ENCODE measurements at regions not wholly inside any gene's neighbourhood (a gene's known extent, or its start where the extent isn't known, plus 50 kb on each side); places are given as distances from the start of the nearest gene placed in this dataset.
"Not testable (repeated sequence)": the region's sequence is repeated elsewhere in the genome, so short reads cannot be mapped to it uniquely, and the experiment has no call there.

DNA sequence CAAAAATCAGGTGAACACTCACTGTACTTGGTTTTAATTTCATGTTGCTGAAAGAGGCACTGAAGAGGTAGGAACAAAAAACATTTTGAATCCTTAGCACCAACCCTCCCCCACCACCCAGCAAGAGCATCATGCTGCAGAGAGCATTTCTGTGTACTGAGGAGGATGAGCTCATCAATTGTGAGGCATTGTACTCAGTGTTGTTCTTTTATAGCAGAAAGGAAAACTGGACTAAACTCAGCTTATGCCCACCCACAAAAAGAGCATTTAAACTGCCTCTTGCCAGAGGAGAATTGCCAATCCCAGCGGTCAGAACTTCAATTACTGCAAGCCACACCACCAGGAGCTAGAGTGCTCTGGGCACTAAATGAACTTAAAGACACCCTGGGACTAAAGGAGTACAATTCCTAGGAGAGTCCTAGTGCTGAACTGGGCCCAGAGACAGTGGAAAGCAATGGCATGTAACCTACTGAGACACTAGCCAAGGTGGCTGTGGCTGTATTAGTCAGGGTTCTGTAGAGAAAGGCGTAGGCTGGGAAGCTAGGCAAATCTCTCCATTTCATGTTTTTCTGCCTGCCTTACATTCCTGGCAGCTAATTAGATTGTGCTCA is 280.7 kb upstream of the KLHL4 start:
- DNase-seq (ENCODE audit: low read depth in 3 of 3, low spot score in 2 of 3): no peak

GRCh38 chrX:87265518-87265917 is 252.1 kb upstream of the KLHL4 start:
- no peak for DNase-seq (ENCODE audit: low read depth in 3 of 3, low spot score in 2 of 3)

DNA sequence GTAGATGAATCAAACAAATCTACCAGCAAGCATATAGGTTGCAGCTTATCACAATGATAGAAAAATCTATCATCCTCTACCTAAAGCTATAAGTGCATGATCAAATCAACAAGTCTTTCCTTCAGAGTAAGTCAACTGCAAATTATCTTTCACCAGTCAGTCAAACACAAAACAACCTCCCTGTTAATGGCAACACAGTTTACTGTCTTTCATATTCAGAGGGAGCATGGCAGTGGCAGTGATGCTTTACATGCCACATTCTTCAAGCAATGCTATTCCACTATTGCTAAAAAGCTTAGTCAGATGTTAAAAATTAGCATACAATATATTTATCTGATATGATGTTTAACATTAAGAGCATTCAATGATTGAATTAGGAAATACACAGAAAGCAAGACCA is 245.1 kb upstream of the KLHL4 start:
- no peak for DNase-seq (ENCODE audit: low read depth in 3 of 3, low spot score in 2 of 3)

DNA sequence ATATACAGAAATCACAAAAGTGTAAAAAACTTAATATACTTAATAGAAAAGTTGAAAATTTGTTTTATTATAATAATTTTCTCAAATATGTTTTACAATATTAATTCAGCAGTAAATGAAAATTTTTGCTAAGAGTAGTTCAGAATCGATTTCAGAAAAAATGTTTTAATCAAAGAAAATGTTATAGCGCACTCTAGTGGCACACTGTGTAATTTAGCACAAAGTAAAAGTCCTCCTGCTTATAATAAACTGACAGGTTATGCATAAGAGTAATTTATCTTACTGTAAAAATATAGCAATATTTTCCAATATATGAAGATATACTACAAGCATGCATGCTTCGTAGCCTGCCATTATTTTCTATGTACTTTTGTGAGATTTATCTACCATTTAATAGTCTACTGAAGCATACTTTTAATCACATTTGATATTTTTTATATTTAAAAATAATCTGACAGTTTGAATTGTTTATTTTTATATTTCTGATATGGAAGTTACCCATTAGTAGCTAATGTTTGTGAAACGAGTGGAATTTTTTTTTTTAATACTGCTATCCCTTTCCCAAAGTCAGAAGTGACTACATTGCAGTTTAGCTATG is 217.9 kb upstream of the KLHL4 start:
- peak in 1 of 3 donors; percentile 1 for DNase-seq (ENCODE audit: low read depth in 3 of 3, low spot score in 2 of 3)

DNA sequence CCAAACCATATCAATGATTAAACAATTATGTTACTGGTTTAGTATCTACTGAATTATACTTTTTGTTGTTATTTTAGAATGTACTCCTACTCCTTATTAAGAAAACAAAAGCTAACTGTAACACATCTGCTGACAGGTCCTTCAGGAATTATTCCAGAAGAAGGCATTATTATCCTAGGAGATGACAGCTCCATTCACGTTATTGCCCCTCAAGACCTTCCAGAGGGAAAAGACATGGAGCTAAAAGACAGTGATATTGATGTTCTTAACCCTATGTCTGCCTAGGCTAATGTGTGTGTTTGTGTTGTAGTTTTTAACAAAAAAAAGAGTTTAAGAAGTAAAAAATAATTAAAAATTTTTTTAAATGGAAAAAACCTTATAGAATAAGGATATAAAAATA is 206.8 kb upstream of the KLHL4 start:
- no peak for DNase-seq (ENCODE audit: low read depth in 3 of 3, low spot score in 2 of 3)

DNA sequence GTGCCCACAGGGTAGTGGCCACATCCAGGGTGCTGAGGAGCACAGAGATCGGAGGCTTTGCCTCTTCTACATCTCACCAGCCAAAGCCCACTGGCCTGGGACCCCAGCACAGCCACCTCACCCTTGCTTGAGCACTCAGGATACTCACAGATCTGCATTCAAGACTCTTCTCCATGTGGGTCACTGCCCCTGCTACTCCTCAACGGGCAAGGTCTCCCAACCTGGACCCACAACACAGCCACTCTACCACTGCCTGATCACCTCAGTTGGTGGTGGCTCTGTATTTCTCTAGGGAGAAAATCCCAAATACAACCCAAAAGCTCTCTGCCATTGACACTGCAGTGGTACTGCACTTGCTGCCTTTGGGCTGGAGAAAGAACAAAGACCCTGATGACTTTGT is 190.3 kb upstream of the KLHL4 start:
- no peak for DNase-seq (ENCODE audit: low read depth in 3 of 3, low spot score in 2 of 3)

- no peak for DNase-seq (ENCODE audit: low read depth in 3 of 3, low spot score in 2 of 3)
Measured at GRCh38 chrX:87337267-87337666, 180.3 kb upstream of the KLHL4 start.

DNA sequence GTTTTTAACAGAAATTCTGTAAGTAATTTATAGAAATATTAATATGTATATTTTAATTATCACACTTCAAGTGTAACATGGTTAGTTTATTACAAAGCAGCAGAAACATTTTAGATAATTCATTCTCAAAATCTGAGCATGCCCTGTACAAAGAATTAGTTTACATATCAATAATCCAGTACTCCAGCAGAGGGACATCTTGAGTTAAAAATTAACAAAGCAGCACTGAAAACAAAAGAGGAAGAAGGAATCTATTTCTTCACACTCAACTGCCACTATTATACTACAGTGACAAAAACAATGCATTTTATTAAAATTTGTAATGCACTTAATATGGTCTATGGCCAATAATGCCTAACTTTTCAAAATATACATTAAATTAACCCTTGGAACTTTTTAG is 179.1 kb upstream of the KLHL4 start:
- no peak for DNase-seq (ENCODE audit: low read depth in 3 of 3, low spot score in 2 of 3)

- no peak for DNase-seq (ENCODE audit: low read depth in 3 of 3, low spot score in 2 of 3)
Measured at GRCh38 chrX:87370865-87371264, 146.7 kb upstream of the KLHL4 start.

DNA sequence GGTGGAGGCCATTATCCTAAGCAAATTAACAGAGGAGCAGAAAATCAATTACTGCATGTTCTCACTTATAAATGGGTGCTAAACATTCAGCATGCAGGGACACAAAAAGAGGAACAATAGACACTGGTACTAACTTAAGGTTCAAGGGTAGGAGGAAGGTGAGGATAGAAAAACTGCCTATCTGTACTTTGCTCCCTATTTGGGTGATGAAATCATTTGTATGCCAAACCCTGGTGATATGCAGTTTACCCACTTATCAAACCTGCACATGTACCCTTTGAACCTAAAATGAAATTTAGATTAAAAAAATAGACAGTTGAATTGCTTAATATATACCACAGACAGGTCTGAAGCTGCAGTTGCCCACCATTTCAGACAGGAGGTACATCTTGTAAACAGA is 143.3 kb upstream of the KLHL4 start:
- DNase-seq (ENCODE audit: low read depth in 3 of 3, low spot score in 2 of 3): no peak

DNA sequence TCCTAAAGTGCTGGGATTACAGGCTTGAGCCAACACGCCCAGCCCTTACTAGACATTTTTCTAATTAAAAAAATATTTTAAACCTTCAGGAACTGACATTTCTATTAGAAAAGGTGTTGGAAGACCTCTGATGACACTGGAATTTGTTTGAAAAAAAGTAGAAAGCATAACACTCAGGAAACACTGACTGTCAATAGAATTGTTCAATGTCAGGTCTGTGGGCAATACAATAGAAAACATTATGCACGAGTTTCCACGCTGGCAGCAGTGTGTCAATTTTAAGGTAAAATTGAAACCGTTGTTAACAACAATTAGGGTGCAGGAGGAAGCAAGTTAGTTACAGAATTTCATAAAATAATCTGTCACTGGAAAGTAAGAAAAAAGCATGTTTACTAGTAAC is 140.7 kb upstream of the KLHL4 start:
- DNase-seq (ENCODE audit: low read depth in 3 of 3, low spot score in 2 of 3): no peak

- no peak for DNase-seq (ENCODE audit: low read depth in 3 of 3, low spot score in 2 of 3)
Measured at GRCh38 chrX:87388381-87388780, 129.2 kb upstream of the KLHL4 start.

GRCh38 chrX:87391742-87392141 is 125.9 kb upstream of the KLHL4 start:
- no peak for DNase-seq (ENCODE audit: low read depth in 3 of 3, low spot score in 2 of 3)

- no peak for DNase-seq (ENCODE audit: low read depth in 3 of 3, low spot score in 2 of 3)
Measured at GRCh38 chrX:87392369-87392768, 125.2 kb upstream of the KLHL4 start.

DNA sequence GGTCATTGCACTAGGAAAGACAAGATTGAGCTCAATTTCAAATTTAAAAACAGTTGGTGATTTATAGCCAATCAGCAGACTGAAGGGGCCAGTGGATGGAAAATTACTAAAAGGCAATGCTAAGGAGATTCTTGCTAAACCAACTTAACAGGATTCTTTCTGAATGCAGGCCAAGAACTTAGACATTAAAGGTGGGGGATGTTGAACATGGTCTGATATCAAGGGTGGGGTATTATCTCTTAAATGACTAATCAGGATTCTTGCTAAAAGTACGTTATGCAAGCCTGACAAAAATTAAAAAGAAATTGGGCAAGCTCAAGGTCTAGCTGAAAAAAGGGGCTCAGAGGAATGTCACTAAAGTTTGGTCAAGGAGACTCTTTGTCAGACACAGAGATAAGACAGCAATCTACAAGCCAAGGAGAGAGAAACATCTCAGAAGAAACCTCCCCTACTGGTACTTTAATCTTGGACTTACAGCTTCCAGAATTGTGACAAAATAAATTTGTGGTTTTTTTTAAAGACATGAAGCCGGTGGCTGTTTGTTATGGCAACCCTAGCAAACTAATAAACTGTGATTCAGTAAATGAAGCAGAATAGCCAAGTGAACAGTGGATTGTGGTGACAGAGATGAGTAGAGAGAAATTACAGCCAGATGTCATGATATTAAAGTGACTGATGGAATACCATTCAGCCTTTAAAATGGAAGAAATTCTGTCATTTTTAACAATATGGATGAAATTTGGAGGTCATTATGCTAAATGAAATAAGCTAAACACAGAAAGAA is 120.3 kb upstream of the KLHL4 start:
- DNase-seq (ENCODE audit: low read depth in 3 of 3, low spot score in 2 of 3): no peak

DNA sequence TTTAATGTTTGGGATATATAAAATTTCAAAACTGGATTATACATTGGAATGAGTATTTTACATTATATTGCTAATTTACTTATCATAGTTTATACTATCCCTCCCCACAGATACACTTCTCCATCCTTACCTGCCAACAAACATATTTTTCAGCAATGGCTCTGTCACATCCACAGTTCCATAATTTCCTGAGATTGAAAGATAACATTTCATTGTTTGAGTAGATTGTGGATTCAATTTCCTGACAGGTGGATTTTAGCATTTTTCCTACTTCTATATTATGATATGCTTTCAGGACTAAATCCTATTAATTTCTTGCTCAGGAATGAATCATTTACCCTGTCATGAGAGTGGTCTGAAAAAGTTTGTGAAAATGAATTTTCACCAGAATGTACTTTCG is 115.3 kb upstream of the KLHL4 start:
- DNase-seq (ENCODE audit: low read depth in 3 of 3, low spot score in 2 of 3): no peak

DNA sequence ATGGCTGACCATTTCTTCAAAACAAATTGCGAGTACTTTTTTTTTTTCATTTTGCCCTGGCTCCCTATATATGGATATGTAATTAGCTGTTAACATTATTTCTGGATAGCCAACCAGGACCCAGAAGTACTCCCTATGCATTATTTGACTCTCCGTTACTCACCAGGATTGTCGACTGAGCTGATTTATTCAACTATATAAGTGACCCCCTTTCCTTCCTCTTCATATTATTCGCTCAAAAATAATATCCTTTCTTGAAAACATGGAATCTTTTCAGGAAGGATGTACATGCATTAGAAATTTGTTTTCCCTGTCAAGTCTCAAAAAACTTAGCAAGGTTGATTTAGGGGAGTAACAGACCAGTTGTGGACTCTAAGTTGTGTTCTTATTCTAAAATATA is 114.1 kb upstream of the KLHL4 start:
- no peak for DNase-seq (ENCODE audit: low read depth in 3 of 3, low spot score in 2 of 3)

GRCh38 chrX:87409113-87409841 is 108.3 kb upstream of the KLHL4 start:
- DNase-seq (ENCODE audit: low read depth in 3 of 3, low spot score in 2 of 3): peak in 1 of 3 donors; percentile 14

GRCh38 chrX:87425618-87426017 is 92.0 kb upstream of the KLHL4 start:
- DNase-seq (ENCODE audit: low read depth in 3 of 3, low spot score in 2 of 3): no peak

GRCh38 chrX:87434618-87435017 is 83.0 kb upstream of the KLHL4 start:
- DNase-seq (ENCODE audit: low read depth in 3 of 3, low spot score in 2 of 3): no peak

GRCh38 chrX:87448613-87449012 is 69.0 kb upstream of the KLHL4 start:
- DNase-seq (ENCODE audit: low read depth in 3 of 3, low spot score in 2 of 3): not testable (repeated sequence)

GRCh38 chrX:87465757-87466156 is 51.8 kb upstream of the KLHL4 start:
- DNase-seq (ENCODE audit: low read depth in 3 of 3, low spot score in 2 of 3): not testable (repeated sequence)
